Stimulated activated CD4-positive, alpha-beta T cell treated with anti-CD3 and anti-CD28 coated beads, Interleukin-15, amount 100 ng/mL, for 48 hours (primary cell): ENCODE measurements at regions not wholly inside any gene's neighbourhood (a gene's known extent, or its start where the extent isn't known, plus 50 kb on each side); places are given as distances from the start of the nearest gene placed in this dataset.

ENCODE experiments used
- DNase-seq, 2 donors: peaks; one replicate each; pipeline ENCODE4 v3.0.0-alpha.2; 2020; ENCODE audit warnings: low read depth in 2 of 2

- no peak for DNase-seq
These were observed 125.3 kb upstream of the SPTLC3 start for GRCh38 chr20:12883507-12883885.

- DNase-seq, result no peak
These were observed 122.0 kb upstream of the SPTLC3 start for GRCh38 chr20:12886618-12887363.

- no peak for DNase-seq
These were observed 117.1 kb upstream of the SPTLC3 start for GRCh38 chr20:12891643-12892042.

DNA sequence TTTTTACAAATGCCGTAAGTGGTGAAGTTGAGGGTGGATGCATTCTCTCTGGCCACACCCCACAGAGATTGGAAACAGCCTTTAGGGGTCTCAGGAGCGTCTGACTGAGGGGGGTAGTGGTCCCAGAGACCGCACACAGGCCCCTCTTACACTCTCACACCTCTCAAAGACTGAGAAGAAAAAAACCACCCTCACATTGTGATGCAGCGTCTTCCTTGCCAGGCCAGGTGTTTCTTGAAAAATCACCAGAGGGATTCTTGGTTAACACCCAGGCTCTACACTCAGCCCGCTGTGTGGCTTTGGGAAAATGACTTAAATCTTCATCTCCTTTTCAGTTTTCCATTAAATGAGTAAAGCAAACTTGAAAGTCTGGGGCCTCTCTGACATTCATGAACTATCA is 115.8 kb upstream of the SPTLC3 start:
- DNase-seq, result no peak

DNA sequence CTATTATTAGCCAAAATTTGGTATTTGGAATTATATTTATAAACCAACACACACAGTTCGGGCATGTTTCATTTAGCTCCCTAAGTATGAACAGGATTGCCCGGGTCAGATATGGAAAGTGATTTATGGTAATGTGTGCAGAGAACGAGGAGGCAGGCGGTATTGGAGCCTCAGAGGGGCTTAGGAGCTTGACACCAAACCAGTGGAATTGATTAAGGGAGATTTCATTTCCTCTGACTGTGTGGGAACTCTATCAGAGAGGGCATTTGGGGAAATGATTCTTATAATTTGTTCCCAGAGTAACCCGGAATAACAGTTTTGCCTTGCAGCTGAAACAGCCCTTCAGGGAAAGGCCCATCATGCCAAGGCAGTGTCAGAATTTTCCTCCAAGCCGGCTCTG is 115.1 kb upstream of the SPTLC3 start:
- no peak for DNase-seq

GRCh38 chr20:12894089-12894488 is 114.7 kb upstream of the SPTLC3 start:
- DNase-seq, result no peak

DNA sequence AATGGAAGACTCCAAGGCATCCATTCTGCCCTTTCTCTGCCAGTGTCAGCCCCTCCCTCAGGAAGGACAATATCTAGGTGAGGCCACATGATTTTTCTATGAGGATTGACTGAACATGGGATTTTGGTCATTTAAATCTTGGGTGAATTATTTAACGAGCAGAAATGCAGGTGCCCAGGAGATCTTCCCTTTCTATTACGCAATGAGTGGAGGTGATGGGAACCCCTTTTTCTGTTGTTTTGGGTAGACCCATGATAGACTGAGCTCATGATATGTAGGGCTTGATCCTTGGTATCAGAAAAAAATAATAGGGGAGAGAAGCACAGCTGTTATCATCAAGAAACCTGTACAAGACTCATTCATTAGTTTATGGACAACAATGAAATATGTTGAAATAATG is 112.6 kb upstream of the SPTLC3 start:
- no peak for DNase-seq

GRCh38 chr20:12902992-12903391 is 105.8 kb upstream of the SPTLC3 start:
- DNase-seq, result no peak

DNA sequence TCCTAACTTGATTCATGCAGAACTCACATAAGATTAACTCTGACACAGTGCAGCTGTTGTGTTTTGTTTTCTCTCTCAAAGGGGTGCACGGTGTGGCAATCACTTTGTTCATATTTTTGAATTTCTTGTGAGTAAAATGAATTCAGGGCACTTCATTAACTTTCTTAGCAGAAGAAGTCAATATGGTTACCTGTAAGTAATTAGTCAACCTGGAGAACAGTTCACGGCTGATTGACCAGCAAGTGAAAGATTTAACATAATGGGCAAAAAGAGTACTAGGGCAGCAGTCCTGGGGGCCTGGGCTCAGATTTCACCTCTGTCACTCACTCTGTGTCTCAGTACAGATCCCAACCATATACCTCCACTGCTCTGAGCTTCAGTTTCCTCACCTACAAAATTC is 102.4 kb upstream of the SPTLC3 start:
- DNase-seq, result no peak

GRCh38 chr20:12911372-12911771 is 97.4 kb upstream of the SPTLC3 start:
- DNase-seq, result no peak

DNA sequence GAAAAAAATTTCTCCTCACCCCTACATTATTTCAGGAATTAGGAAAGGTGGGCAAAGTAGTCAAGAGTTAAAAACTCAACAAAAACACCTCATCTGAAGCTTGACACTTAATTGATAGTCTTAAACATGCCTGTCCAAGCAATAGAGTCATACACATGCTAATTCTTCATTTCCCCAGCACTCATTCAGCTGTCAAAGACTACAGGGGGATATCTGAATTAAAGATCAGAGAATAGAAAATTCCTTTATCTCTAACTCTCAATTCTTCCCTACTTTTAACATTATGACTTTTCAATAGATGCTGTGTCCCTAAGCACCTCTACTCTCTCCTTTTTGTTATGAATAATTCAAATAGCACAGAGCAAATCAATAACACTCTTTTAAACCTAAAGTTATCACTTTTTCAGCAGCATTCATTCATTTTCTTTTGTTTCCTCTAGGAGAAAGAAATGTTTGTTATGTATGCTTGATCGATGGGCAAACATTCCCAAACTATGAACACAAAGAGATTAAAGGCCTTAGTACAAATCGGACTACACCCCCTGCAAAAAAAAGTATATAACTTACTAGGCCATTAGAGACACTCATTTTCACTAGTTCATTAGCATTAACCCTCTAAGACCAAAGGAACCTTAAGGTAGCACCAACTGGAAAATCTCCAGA is 94.9 kb upstream of the SPTLC3 start:
- no peak for DNase-seq

DNA sequence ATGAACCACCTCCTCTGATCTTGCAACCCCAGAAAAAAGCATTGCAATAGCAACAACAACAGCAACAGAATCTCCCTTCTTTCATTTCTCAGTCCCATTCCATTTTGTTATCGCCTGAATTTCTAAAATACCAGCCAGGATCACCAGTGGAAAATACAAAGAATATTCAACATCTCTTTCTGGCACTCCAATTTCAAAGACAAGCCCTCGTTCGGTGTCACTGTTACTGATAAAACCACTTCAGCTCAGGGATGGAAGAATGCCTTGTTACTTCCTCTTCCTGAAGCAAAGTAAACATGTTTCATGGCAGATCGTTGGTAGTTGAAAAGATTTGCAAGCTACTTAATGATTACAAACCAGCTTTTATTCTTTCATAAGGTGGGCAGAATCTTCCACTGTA is 94.0 kb upstream of the SPTLC3 start:
- DNase-seq, result no peak

DNA sequence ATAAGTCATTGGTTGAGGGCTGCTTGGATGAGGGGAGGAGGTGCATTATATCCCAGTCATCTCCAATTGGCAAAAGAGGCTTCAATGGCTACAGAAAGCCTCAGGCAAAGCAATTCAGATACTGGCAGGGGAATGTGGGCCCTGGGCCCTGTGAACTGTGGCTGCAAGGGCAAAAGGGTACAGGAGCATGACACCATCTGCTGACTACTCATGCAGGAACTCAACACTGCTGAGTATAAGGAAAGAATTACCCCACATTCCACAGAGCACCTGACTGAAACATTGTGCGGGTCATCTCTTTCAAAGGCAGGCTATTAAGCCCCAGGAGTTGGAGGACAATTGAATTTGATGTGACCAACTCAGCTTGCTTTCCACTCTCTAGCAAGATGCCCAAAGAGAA is 92.1 kb upstream of the SPTLC3 start:
- no peak for DNase-seq

DNA sequence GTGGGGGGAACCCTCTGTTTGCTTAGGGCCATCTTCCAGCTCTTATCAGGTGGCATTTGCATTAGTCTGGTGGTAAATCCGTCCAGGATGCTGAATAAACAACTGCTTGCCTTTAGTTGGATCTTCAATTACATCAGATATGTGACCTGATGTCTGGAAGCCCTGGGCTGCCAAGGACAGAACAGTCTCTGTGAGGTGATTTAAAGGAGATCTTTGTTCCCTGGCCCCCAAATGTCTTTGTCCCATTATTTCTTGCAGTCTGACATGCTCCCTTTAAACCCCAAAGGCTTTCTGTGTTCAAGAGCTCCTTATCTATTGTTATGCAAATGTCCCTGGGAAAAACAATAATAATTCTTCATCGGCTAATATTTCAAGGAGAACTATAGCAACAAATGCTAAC is 84.6 kb upstream of the SPTLC3 start:
- DNase-seq, result no peak

- peak; percentile 6 to 8 for DNase-seq
These were observed 83.5 kb upstream of the SPTLC3 start for GRCh38 chr20:12925210-12925755.

DNA sequence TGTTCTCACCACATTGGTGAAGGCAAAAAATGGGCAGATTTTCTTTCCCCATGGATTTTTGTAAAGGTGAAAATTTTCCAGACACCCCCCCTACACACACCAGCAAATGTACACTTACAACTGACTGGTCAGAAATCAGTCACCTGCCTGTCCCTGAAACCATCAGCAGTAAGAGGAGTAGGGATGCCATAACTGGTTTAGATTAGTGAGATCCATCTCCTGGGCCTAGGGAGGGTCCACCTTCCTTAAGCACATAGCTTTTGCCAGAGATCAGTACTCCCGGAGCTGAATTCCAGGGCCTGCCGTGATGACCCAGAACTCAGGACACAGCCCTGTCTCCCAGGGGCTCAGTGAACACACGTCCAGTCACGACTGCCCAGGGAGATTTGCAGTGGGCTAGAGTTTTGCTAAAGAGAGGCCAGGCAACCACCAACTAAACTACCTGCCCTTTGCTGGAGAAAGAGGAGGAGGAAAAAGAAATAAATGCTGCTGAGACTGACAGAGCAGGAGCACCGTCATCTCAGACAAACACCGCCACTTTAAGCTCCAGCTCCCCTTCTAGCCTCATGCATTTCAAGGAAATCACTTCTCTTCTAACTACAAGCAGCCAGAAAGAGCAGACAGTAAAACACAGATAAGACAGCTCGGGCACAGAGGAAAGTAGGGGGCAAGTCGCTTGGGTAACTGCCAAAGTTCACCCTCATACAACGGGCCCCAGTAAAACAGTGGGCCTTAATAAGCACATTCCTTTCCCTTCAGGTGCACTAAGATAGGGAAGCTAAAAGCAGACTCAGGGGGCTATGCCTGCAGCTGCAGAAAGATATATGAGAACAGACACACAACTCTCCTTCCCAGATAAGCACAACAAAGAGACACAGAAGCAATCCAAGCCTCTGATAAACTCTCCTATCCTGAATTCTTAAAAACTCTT is 82.6 kb upstream of the SPTLC3 start:
- DNase-seq, result no peak

GRCh38 chr20:12927489-12927888 is 81.3 kb upstream of the SPTLC3 start:
- DNase-seq, result no peak

DNA sequence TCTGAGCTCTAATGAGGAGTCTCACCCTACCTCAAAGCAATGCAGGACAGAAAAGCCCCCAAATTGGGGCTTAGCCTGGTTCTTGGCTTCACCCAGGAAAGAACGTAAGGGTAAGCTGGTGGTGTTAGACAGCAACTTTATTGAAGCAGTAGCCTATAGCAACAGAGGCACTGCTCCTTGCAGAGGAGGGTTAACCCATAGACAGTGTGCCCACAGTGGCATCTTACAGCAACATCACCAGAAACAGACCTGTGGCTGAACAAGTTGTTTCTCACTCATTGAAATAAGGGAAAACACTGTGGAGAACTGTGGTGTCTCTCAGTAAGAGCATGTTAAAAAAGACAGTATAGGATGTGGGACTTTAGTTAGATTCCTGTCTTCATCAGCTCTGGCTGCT is 80.4 kb upstream of the SPTLC3 start:
- no peak for DNase-seq

DNA sequence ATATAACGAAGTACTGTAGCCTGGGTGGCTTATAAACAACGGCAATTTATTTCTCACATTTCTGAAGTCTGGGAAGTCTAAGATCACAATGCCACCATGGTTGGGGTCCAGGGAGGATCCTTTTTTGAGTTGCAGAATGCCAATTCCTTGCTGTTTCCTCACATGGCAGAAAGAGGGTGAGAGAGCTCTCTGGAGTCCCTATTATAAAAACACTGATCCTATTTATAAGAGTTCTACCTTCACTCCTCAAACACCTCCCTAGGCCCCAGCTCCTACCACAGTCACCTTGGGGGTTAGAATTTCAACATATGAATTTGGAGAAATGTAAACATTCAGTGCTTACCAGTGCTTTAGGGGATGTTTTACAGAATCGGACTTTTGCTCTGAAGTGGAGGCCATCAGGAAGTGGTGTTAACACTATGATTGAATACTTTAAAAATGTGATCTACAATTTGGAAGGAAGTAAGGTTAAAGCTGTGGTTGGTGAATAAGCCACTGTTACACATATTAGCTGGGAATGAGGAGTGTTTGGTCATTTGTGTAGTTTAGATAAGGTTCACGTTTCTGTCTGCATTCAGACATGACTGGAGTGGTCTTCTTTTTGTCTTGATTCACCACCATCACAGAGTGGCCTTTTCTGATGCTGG is 79.9 kb upstream of the SPTLC3 start:
- DNase-seq, result no peak

DNA sequence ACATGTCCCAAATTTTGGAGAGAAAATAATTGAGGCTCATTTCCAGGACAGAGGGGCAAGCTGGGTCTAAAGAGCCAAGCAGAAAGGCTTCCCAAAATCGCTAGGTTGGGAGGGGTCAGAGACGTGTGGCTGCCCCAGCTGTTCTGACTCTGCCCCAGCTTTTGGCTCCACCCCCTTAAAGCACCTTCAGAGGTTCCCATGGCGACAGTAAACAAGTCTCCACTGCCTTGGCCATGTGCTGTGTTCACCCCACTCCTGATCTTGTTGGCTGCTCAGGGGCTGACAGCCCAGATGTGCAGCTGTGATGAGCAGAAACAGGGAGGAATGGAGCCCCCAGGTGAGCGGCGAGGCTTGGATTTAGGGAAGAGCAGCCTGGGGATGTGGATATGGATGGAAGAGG is 72.8 kb upstream of the SPTLC3 start:
- DNase-seq, result no peak

- DNase-seq, result no peak
These were observed 72.2 kb upstream of the SPTLC3 start for GRCh38 chr20:12936524-12936923.

DNA sequence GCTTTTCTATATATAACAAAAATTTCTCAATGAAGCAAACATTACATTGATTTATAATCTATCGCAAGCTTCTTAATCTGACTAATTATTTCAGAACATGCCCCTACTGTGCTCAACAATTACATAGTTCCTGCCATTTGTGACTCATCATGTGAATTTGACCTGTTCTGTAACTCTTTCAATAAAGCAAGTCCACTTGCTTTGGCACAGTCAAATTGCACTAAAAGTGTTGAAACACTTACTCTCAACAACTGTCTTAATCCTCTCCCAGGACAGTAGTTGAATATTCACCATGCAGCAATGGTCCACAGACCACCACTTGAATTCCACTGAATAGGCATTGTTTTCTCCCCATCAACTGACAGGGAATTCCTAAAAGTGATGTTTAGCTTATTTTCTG is 67.7 kb upstream of the SPTLC3 start:
- no peak for DNase-seq
